Panc1 (cell line): ENCODE measurements at regions not wholly inside any gene's neighbourhood (a gene's known extent, or its start where the extent isn't known, plus 50 kb on each side); places are given as distances from the start of the nearest gene placed in this dataset.
A peak's percentile ranks its signal among the peaks of the same experiment; 100 is the strongest.

Source experiments
- ATAC-seq: fragments of 200-7000 bp; cut with Tn5 transposase; 2 replicates; pipeline ENCODE4 v1.9.1; 2020; ENCODE audit warnings: mild to moderate bottlenecking, moderate library complexity
- BruUV-seq: library from RNA; stranded (reverse); fragments of 400-500 nt; replicated peaks from 2 replicates; lab custom pipeline; 2021; lab: Mats Ljungman, UMichigan
- CTCF ChIA-PET: fragments of 300-600 bp; sonication (Branson Sonifier 250); formaldehyde crosslinking; loops from one replicate; lab custom pipeline; 2022; ENCODE audit warnings: antibody characterized with exemption; lab: Charles Lee
- POLR2A ChIA-PET: fragments of 300-600 bp; sonication (Branson Sonifier 250); formaldehyde crosslinking; loops from one replicate; lab custom pipeline; 2022; ENCODE audit warnings: antibody characterized with exemption; lab: Charles Lee
- DNase-seq: peaks from one replicate; pipeline ENCODE4 v3.0.0-alpha.2; 2010; ENCODE audit warnings: low read depth, low spot score
- H3K27ac ChIP-seq: 2 replicates; pipeline ENCODE4 v1.5.1; 2011; ENCODE audit warnings: mild to moderate bottlenecking, low read length, inconsistent platforms
- H3K27me3 ChIP-seq: fragments of 200-500 bp; sonication (Bioruptor generic); 2 replicates; pipeline ENCODE4 v1.6.0; 2014; ENCODE audit warnings: low read length, inconsistent platforms; ENCODE audit not compliant: control insufficient read depth, insufficient read depth
- H3K36me3 ChIP-seq: fragments of 200-500 bp; sonication (Bioruptor generic); 2 replicates; pipeline ENCODE4 v1.5.1; 2014; ENCODE audit warnings: inconsistent platforms, mild to moderate bottlenecking, low read length, moderate library complexity; ENCODE audit not compliant: control insufficient read depth, insufficient read depth
- H3K4me1 ChIP-seq: 2 replicates; pipeline ENCODE4 v1.5.1; 2011; ENCODE audit warnings: inconsistent platforms, mild to moderate bottlenecking, low read length, moderate library complexity; ENCODE audit not compliant: control insufficient read depth, insufficient read depth
- H3K4me3 ChIP-seq, 2 experiments: 2 replicates each; pipeline ENCODE4 v1.5.1; 2011 to 2012; ENCODE audit warnings: low read depth in 2 of 2, low read length in 2 of 2, mild to moderate bottlenecking in 2 of 2, inconsistent platforms in 1 of 2, moderate library complexity in 1 of 2
- H3K9me3 ChIP-seq: fragments of 200-500 bp; sonication (Bioruptor generic); 2 replicates; pipeline ENCODE4 v1.5.1; 2014; ENCODE audit warnings: low read depth, mild to moderate bottlenecking, inconsistent platforms, low read length, moderate library complexity; ENCODE audit not compliant: control insufficient read depth, insufficient read depth
- CTCF ChIP-seq: fragments of 450-650 bp; IDR thresholded peaks from 2 replicates; pipeline ENCODE4 v1.5.1; 2017; ENCODE audit warnings: mild to moderate bottlenecking
- POLR2AphosphoS5 ChIP-seq: IDR thresholded peaks from 2 replicates; pipeline ENCODE4 v1.6.1; 2012; ENCODE audit warnings: mild to moderate bottlenecking, low read depth, low read length, moderate library complexity
- SIN3A ChIP-seq: IDR thresholded peaks from 2 replicates; pipeline ENCODE4 v1.6.1; 2012; ENCODE audit warnings: low read depth, mild to moderate bottlenecking, low read length, moderate library complexity, borderline replicate concordance; ENCODE audit not compliant: insufficient read depth
- TCF7L2 ChIP-seq: IDR thresholded peaks from 2 replicates; pipeline ENCODE4 v1.6.1; 2011; ENCODE audit warnings: mild to moderate bottlenecking, low read depth, low read length, inconsistent platforms
- in situ Hi-C: cut with HindIII; loops from 2 replicates; pipeline ENCODE4 v1.10.0; 2016; ENCODE audit warnings: low sequenced_read_pairs, low pct_unique_long_range_greater_than_20kb
- intact Hi-C: fragments of 100-400 bp; cut with micrococcal nuclease; formaldehyde crosslinking; loops from one replicate; pipeline ENCODE4 v1.10.0; 2022; ENCODE audit not compliant: unreplicated experiment
- TF ChIP-seq, protein P1 (sequence below), 2 experiments: IDR thresholded peaks; 2 replicates each; pipeline ENCODE4 v1.6.1; 2011 to 2012; ENCODE audit warnings: low read depth in 2 of 2, control low read depth in 1 of 2, low read length in 1 of 2, mild to moderate bottlenecking in 1 of 2, moderate library complexity in 1 of 2; ENCODE audit not compliant: insufficient read depth in 1 of 2

DNA sequence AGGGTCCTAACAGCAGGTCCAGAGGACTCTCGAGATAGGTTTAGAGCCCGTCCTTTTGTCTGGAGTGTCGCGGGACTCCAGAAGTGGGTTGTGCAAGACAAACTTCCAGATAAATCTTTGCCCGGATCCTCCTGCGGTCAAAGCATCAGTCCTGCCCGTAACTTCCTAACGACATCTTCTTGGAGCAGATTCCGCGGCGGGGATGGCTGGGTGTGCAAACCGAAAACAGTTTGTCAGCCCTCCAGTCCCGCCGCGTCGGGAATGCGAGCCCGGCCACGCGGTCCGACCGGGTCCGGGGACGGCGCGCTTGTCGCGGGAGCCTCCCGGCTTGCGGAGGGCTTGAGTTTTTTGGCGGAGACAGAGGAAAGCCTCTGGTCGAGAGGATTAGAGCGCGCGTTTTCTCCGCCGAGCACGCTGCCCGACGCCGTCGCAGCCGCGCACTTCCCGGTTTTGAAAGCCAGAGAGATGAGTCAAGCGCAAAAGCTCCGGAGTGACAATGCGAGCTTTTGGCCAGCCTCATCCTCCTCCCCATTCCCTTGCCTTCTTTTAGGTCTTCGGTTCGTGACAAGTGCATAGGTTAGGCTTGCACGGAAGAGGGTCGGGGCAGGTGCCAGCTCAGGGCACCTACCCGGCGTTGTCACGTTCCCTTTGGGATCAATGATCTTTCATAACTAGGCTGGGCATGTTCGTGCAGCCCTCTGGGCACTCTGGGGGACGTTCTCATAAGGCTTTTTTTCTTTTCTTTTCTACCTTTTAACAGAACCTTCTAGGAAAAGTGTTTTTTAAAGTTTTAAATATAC is 91.3 kb upstream of the PRDM1 start:
- Histone ChIP-seq H3K27ac (peak overlapping the region; percentile 45; the same call in 1 of the 2 replicates), H3K36me3 (no peaks in the 10 kb centered on the region), H3K4me1 (peaks cover 9% of the 10 kb centered on the region; the same call in 1 of the 2 replicates), H3K9me3 (no peaks in the 10 kb centered on the region), H3K4me3 (peak overlapping the region; percentile 49 to 60), H3K27me3 (no peaks in the 10 kb centered on the region; the same call in 1 of the 2 replicates)
- ATAC-seq (peak; percentile 35), DNase-seq (no peak)
- TF ChIP-seq, protein P1, sequence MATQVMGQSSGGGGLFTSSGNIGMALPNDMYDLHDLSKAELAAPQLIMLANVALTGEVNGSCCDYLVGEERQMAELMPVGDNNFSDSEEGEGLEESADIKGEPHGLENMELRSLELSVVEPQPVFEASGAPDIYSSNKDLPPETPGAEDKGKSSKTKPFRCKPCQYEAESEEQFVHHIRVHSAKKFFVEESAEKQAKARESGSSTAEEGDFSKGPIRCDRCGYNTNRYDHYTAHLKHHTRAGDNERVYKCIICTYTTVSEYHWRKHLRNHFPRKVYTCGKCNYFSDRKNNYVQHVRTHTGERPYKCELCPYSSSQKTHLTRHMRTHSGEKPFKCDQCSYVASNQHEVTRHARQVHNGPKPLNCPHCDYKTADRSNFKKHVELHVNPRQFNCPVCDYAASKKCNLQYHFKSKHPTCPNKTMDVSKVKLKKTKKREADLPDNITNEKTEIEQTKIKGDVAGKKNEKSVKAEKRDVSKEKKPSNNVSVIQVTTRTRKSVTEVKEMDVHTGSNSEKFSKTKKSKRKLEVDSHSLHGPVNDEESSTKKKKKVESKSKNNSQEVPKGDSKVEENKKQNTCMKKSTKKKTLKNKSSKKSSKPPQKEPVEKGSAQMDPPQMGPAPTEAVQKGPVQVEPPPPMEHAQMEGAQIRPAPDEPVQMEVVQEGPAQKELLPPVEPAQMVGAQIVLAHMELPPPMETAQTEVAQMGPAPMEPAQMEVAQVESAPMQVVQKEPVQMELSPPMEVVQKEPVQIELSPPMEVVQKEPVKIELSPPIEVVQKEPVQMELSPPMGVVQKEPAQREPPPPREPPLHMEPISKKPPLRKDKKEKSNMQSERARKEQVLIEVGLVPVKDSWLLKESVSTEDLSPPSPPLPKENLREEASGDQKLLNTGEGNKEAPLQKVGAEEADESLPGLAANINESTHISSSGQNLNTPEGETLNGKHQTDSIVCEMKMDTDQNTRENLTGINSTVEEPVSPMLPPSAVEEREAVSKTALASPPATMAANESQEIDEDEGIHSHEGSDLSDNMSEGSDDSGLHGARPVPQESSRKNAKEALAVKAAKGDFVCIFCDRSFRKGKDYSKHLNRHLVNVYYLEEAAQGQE (IDR thresholded peaks at IDR 0.05; ENCODE audit: insufficient read depth in 1 of 2, low read depth in 2 of 2, low read length in 1 of 2): no peak
- TF ChIP-seq POLR2AphosphoS5: no peak
- no peak for TF ChIP-seq SIN3A
- TF ChIP-seq TCF7L2: no peak
- TF ChIP-seq CTCF: no peak
- intact Hi-C loops: loop anchor here (5.0 kb wide), 2 partner anchors 93 to 512 kb away; partner anchors contain the start of gene PRDM1
- in situ Hi-C loops: no loop called here
- ChIA-PET POLR2A (interaction anchor here (0.6 to 0.7 kb wide), 2 partner anchors 260 to 292 kb away, joined by 3 to 8 read pairs; no protein-coding TSS in a partner anchor), CTCF (no interaction called here)
- BruUV-seq: no TSS peak

DNA sequence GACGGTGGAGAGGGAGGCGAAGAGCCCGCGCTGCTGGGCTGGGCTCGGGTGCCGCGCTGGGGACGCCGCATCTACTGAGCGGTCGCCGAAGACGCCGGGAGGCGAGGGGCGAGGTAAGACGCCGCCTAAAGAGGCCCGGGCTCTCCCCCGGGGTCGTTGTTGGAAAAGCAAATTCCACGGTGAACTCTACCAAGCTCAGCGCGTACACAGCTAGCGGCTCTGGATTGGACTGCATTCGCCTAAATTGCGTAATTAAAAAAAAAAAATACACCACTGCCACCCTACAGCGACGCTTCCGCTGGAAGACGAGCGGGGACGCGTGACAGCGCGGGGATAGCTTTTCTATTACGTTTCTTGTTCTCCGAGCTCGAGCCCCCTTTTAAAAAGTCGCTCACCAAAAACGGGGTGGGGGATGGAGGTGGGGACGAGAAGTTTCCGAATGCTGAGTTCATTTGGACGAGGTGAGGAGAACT is 92.0 kb upstream of the PRDM1 start:
- in situ Hi-C loops (no loop called here), intact Hi-C loops (loop anchor here (5.0 kb wide), 2 partner anchors 93 to 512 kb away; partner anchors contain the start of gene PRDM1)
- H3K9me3 ChIP-seq: no peaks in the 10 kb centered on the region
- no peaks in the 10 kb centered on the region for H3K36me3 ChIP-seq
- H3K4me1 ChIP-seq: peaks cover 9% of the 10 kb centered on the region; the same call in 1 of the 2 replicates
- ATAC-seq: no peak
- DNase-seq: no peak
- ChIA-PET CTCF (no interaction called here), POLR2A (interaction anchor here (0.6 to 0.7 kb wide), 2 partner anchors 259 to 293 kb away, joined by 3 to 8 read pairs; no protein-coding TSS in a partner anchor)
- peak overlapping the region; percentile 49 to 60 for H3K4me3 ChIP-seq
- no TSS peak for BruUV-seq
- H3K27ac ChIP-seq: peak overlapping the region; percentile 45; the same call in 1 of the 2 replicates
- no peaks in the 10 kb centered on the region; the same call in 1 of the 2 replicates for H3K27me3 ChIP-seq
- TF ChIP-seq POLR2AphosphoS5 (no peak), CTCF (no peak), SIN3A (no peak), TCF7L2 (no peak)
- TF ChIP-seq, protein P1 (IDR thresholded peaks at IDR 0.05; ENCODE audit: insufficient read depth in 1 of 2, low read depth in 2 of 2, low read length in 1 of 2): no peak
